Activated CD4-positive, alpha-beta T cell treated with anti-CD3 and anti-CD28 coated beads, Interleukin-2, amount 50 U/mL, for 48 hours (primary cell): ENCODE measurements at regions not wholly inside any gene's neighbourhood (a gene's known extent, or its start where the extent isn't known, plus 50 kb on each side); places are given as distances from the start of the nearest gene placed in this dataset.
"Not testable (repeated sequence)": the region's sequence is repeated elsewhere in the genome, so short reads cannot be mapped to it uniquely, and the experiment has no call there.

ENCODE experiments used
- DNase-seq, 2 experiments: peaks; one replicate each; pipeline ENCODE4 v3.0.0-alpha.2; 2020

- DNase-seq: no peak
Measured at GRCh38 chr6:167676000-167676665, 150.6 kb upstream of the AFDN start.

DNA sequence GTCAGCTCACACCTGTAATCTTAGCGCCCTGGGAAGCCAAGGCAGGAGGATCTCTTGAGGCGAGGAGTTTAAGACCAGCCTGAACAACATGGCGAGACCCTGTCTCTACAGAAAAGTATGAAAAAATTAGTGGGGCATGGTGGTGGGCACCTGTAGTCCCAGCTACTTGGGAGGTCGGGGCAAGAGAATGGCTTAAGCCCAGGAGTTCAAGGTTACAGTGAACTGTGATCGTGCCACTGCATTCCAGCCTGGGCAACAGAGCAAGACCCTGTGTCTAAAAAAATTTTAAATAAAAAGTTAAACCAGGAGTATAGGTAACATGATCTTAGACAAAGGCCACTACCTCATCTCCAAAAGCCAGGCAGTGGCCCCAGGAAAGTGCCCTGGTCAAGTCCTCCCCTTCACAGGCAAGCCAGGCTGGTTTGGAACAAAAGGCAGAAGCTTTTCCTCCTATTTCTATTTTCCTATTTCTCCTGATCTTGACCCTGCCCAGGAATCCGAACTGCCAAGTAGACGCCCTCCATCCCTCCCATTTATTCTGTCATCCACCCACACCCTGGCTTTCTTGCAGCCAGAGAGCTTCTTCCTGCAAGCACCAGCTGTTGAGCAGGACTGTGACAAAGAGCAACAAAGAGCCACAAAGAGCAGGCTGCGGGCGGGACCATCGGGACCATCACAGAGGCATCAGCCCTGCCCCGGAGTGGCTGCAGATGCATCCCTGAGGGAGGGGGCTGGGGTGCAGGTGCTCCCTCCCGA is 149.9 kb upstream of the AFDN start:
- DNase-seq: no peak

GRCh38 chr6:167677422-167677789 is 149.3 kb upstream of the AFDN start:
- DNase-seq: no peak

- DNase-seq: no peak
Measured at GRCh38 chr6:167678102-167679101, 148.3 kb upstream of the AFDN start.

GRCh38 chr6:167679122-167679736 is 147.5 kb upstream of the AFDN start:
- no peak for DNase-seq

DNA sequence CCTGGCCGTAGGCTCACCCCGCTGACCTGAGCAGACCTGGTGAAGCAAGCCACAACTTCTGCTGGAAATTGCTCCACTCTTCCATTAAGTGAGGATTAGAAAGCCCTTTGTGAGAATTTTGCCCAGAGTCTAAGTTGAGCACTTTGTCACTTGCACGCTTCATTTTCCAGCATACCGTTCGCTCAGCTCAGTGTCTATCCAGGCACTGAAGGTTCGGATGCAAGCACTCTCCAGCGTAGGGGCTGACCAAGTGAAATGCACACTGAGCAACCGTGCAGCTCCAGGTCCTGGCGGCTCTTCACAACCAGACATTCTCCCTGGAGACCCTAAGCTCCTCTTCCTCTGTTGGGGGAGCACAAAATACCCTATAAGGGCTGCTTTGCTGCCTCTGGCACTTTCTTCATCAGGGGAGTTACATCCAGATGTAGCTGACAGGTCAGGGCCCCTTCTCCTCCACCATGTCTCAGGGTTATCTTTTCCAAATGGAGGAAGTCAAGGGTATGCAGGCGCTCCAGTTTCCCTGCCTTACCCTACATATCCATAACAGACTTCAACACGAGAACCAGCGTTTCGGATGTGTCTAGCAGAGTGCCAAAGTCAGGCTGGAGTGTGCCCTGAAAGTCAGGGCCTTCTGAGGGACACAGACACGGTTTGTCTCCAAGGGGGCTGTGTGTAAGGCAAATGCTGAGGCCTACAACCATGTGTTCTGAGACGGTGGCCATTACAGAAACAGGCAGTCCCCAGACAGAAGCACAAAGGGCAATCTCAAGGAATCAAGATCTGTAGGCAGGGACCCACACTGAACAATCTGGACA is 146.7 kb upstream of the AFDN start:
- no peak for DNase-seq

DNA sequence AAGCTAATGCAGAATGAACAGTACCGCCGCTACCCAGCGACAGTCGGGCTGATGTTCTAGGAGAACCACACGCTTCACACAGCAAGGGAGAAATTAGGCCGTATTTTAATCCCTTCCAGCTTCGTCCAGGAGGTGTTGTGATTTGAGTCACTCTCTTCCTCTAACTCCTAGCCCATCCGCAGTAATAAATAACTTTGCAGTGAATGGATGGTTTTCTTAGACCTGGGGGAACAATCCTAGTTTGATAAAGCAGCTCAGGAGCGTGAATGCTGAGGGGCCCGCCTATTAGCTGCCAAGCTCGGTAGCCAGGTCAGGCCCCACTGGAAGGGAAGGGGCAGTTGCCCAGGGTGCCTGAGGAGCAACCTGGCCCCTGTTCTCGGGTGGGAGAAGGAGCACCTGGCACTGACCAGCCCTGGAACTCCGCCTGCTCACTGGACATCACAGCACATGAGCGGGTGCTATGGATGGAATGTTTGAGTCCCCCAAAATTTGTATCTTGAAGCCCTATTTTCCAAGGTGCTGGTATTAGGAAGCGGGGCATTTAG is 146.0 kb upstream of the AFDN start:
- DNase-seq: no peak

DNA sequence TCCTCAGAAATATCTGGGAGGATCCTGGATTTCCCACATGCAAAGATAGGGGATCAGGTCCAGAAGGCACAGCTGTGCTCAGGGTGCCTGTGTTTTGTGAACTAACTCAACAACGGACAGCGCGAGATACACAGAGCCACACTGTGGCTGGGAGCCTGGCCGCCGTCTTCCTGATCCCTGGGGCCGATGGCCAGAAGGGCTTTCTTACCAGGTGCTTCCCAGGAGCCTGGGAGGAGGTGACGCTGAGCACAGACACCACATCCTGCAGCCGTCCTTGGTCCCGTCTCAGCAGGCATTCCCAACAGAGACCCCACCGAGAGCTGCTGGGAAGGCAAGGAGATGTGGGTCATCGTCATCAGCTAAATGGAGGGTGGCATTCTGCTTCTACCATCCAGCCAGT is 144.6 kb upstream of the AFDN start:
- no peak for DNase-seq

GRCh38 chr6:167682546-167683027 is 144.1 kb upstream of the AFDN start:
- DNase-seq: no peak

- DNase-seq: no peak
Measured at GRCh38 chr6:167683028-167683862, 143.5 kb upstream of the AFDN start.

GRCh38 chr6:167684276-167685104 is 142.2 kb upstream of the AFDN start:
- DNase-seq: no peak

DNA sequence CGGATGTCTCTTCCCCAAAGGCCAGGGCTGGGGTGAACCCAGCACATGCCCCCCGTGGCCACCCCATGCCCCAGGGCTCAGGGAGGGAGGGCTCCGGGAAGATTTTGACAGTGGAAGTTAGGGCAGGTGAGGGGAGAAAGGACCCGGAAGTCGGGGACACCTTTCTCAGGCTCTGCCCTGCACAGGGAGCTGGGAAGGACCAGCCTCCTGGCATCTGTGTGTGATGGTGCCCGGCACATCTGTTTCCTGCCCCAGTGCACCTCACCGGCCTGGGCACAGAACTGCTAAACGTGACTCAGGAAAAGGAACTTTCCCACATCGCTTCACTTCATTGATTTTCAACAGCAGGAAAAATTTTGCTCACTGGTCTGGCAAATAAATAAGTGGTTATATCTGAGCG is 141.1 kb upstream of the AFDN start:
- no peak for DNase-seq

- no peak for DNase-seq
Measured at GRCh38 chr6:167686204-167686893, 140.4 kb upstream of the AFDN start.

DNA sequence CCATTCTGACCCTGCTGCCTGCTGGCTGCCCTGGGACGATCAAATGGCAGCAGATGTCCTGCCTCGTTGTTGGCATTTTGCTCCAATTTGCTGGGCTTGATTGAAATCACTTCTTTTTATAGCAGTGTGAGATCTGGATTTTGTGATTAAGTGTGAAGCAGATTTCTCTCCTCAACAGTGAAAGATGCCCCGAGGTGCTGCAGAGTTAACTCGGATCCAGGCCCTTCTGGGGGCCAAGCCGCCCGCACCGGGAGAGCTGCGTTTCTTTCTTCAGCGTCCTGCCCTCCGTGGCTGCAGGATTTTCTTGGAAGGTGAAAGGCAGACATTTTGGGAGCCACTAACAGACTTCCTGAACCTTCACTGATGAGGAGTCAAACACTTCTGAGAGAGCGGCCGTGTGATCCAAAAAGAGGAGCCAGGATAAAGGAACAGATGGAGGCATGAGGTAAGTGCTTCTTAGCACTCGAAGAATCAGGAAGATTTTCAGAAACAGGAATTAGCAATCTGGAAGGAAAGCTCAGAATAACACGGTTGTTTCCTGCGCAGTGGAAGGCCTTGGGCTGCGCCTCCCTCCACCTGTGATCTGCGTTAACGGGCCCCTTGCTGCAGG is 139.5 kb upstream of the AFDN start:
- DNase-seq: no peak

- no peak for DNase-seq
Measured at GRCh38 chr6:167688123-167688522, 138.6 kb upstream of the AFDN start.

- DNase-seq: no peak
Measured at GRCh38 chr6:167689278-167689677, 137.4 kb upstream of the AFDN start.

GRCh38 chr6:167689751-167690150 is 137.0 kb upstream of the AFDN start:
- no peak for DNase-seq

DNA sequence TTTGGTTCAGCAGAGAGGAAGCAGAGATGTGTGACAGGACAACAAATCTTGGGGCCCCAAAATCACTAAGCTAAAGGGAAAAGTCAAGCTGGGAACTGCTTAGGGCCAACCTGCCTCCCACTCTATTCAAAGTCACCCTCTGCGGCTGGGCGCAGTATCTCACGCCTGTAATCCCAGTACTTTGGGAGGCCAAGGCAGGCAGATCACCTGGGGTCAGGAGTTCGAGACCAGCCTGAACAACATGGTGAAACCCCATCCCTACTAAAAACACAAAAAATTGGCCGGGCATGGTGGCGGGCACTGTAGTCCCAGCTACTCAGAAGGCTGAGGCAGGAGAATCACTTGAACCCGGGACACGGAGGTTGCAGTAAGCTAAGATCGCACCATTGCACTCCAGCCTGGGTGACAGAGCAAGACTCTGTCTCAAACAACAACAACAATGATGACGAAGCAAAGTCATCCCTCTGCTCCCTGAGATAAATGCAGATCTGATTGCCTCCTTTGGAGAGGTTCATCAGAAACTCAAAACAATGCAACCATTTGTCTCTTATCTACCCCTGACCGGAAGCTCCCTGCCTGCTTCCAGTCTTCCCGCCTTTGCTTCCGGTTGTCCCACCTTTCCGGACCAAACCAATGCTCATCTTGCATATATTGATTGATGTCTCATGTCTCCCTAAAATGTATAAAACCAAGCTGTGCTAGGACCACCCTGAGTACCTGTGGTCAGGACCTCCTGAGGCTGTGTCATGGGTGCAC is 136.4 kb upstream of the AFDN start:
- not testable (repeated sequence) for DNase-seq
